ENCODE measurements at regions not wholly inside any gene's neighbourhood (a gene's known extent, or its start where the extent isn't known, plus 50 kb on each side); places are given as distances from the start of the nearest gene placed in this dataset.

GRCh38 chr18:46298511-46298910 lies 194.3 kb downstream of the HAUS1 start:
- H3K27ac ChIP-seq = no peak overlapping the region
- H3K4me1 ChIP-seq = no peaks in the 10 kb centered on the region
- TF ChIP-seq EP300 (IDR thresholded peaks at IDR 0.05; ENCODE audit: low read depth) (no peak), CTCF (IDR thresholded peaks at IDR 0.05) (no peak), POLR2AphosphoS5 (IDR thresholded peaks at IDR 0.05) (no peak), POLR2A (IDR thresholded peaks at IDR 0.05) (no peak)
- no peak overlapping the region for H3K4me3 ChIP-seq
- 87% methylated on average over 6 of the region's 6 CpGs; no CpG with 5 or more reads in 1 of the 2 donors for WGBS, 2 donors (ENCODE audit: low coverage in 1 of 2)
- in situ Hi-C loops (cut with MboI; ENCODE audit: low pct_ligation_motif_present in 1 of 4, low pct_unique_long_range_greater_than_20kb in 1 of 4, low sequenced_read_pairs in 3 of 4) (loop anchor here in 2 of 4 donors (25.0 kb wide), 2 partner anchors 189 to 364 kb away; partner anchors contain the start of gene LOXHD1 (in 2 of the 2)), intact Hi-C loops (cut with DNase I; ENCODE audit: low total_unique reads) (no loop called here)
- H3K36me3 ChIP-seq = no peaks in the 10 kb centered on the region
- no peaks in the 10 kb centered on the region for H3K27me3 ChIP-seq
- H3K9me3 ChIP-seq = no peaks in the 10 kb centered on the region
- no peak for DNase-seq

GRCh38 chr18:46299465-46300008 lies 195.4 kb downstream of the HAUS1 start:
- in situ Hi-C loops (cut with MboI; ENCODE audit: low pct_ligation_motif_present in 1 of 4, low pct_unique_long_range_greater_than_20kb in 1 of 4, low sequenced_read_pairs in 3 of 4) = loop anchor here in 2 of 4 donors (25.0 kb wide), 2 partner anchors 188 to 363 kb away; partner anchors contain the start of gene LOXHD1 (in 2 of the 2)
- H3K27ac ChIP-seq = no peak overlapping the region
- no peak overlapping the region for H3K4me3 ChIP-seq
- no peaks in the 10 kb centered on the region for H3K27me3 ChIP-seq
- H3K4me1 ChIP-seq = no peaks in the 10 kb centered on the region
- intact Hi-C loops (cut with DNase I; ENCODE audit: low total_unique reads) = no loop called here
- no peak for TF ChIP-seq POLR2A (IDR thresholded peaks at IDR 0.05)
- TF ChIP-seq EP300 (IDR thresholded peaks at IDR 0.05; ENCODE audit: low read depth) = no peak
- no peak for TF ChIP-seq CTCF (IDR thresholded peaks at IDR 0.05)
- TF ChIP-seq POLR2AphosphoS5 (IDR thresholded peaks at IDR 0.05) = no peak
- WGBS, 2 donors (ENCODE audit: low coverage in 1 of 2) = 71 to 80% methylated on average over 7 of the region's 7 CpGs
- no peak for DNase-seq
- no peaks in the 10 kb centered on the region for H3K9me3 ChIP-seq
- no peaks in the 10 kb centered on the region for H3K36me3 ChIP-seq

GRCh38 chr18:46301081-46301480 lies 196.9 kb downstream of the HAUS1 start:
- intact Hi-C loops (cut with DNase I; ENCODE audit: low total_unique reads) (no loop called here), in situ Hi-C loops (cut with MboI; ENCODE audit: low pct_ligation_motif_present in 1 of 4, low pct_unique_long_range_greater_than_20kb in 1 of 4, low sequenced_read_pairs in 3 of 4) (no loop called here)
- no peaks in the 10 kb centered on the region for H3K4me1 ChIP-seq
- no peaks in the 10 kb centered on the region for H3K36me3 ChIP-seq
- H3K27ac ChIP-seq = no peak overlapping the region
- no peak overlapping the region for H3K4me3 ChIP-seq
- DNase-seq = no peak
- no peaks in the 10 kb centered on the region for H3K9me3 ChIP-seq
- TF ChIP-seq POLR2AphosphoS5 (IDR thresholded peaks at IDR 0.05) = no peak
- no peak for TF ChIP-seq POLR2A (IDR thresholded peaks at IDR 0.05)
- TF ChIP-seq CTCF (IDR thresholded peaks at IDR 0.05) = no peak
- TF ChIP-seq EP300 (IDR thresholded peaks at IDR 0.05; ENCODE audit: low read depth) = no peak
- no peaks in the 10 kb centered on the region for H3K27me3 ChIP-seq
- WGBS, 2 donors (ENCODE audit: low coverage in 1 of 2) = 66 to 74% methylated on average over 5 to 6 of the region's 6 CpGs

GRCh38 chr18:46301571-46301970 lies 197.4 kb downstream of the HAUS1 start:
- intact Hi-C loops (cut with DNase I; ENCODE audit: low total_unique reads) (no loop called here), in situ Hi-C loops (cut with MboI; ENCODE audit: low pct_ligation_motif_present in 1 of 4, low pct_unique_long_range_greater_than_20kb in 1 of 4, low sequenced_read_pairs in 3 of 4) (no loop called here)
- TF ChIP-seq EP300 (IDR thresholded peaks at IDR 0.05; ENCODE audit: low read depth) (no peak), POLR2AphosphoS5 (IDR thresholded peaks at IDR 0.05) (no peak)

More at GRCh38 chr18:46301571-46301970, 197.4 kb downstream of the HAUS1 start:
- DNase-seq = no peak
- 77 to 83% methylated on average over 4 to 9 of the region's 9 CpGs for WGBS, 2 donors (ENCODE audit: low coverage in 1 of 2)
- Histone ChIP-seq H3K27ac (no peak overlapping the region), H3K4me3 (no peak overlapping the region), H3K36me3 (no peaks in the 10 kb centered on the region), H3K27me3 (no peaks in the 10 kb centered on the region), H3K9me3 (no peaks in the 10 kb centered on the region), H3K4me1 (no peaks in the 10 kb centered on the region)
